Endothelial cell of umbilical vein (primary cell): ENCODE measurements at regions not wholly inside any gene's neighbourhood (a gene's known extent, or its start where the extent isn't known, plus 50 kb on each side); places are given as distances from the start of the nearest gene placed in this dataset.

Source experiments
- BruUV-seq: library from RNA; stranded (reverse); fragments of 400-500 nt; replicated peaks from 2 replicates; lab custom pipeline; 2021; lab: Mats Ljungman, UMichigan
- CTCF ChIA-PET: fragments of 300-600, 350-600 bp; sonication (Branson Sonifier 250); formaldehyde crosslinking; loops from one replicate; lab custom pipeline; 2021; ENCODE audit warnings: antibody characterized with exemption, inconsistent platforms; lab: Charles Lee
- POLR2A ChIA-PET: fragments of 300-600, 350-600 bp; sonication (Branson Sonifier 250); formaldehyde crosslinking; loops from one replicate; lab custom pipeline; 2021; ENCODE audit warnings: antibody characterized with exemption, inconsistent platforms; lab: Charles Lee
- DNase-seq: peaks from one replicate; pipeline ENCODE4 v3.0.0-alpha.2; 2011; ENCODE audit warnings: low read depth, low spot score
- FAIRE-seq: peaks from 2 replicates; lab custom pipeline; 2011; peaks lifted over from hg19 to GRCh38; lab: Jason Lieb, UNC
- H2AFZ ChIP-seq: 2 replicates; pipeline ENCODE4 v1.6.0; 2012; ENCODE audit warnings: low read depth, low read length, control low read depth, inconsistent platforms
- H3K27ac ChIP-seq: 2 replicates; pipeline ENCODE4 v1.5.1; 2011; ENCODE audit warnings: low read depth, mild to moderate bottlenecking, control low read depth, low read length, moderate library complexity; ENCODE audit not compliant: insufficient read depth
- H3K27me3 ChIP-seq, 2 experiments: 2 replicates each; pipeline versions ENCODE4 v1.6.0 to v1.6.1; 2011; ENCODE audit warnings: low read length in 2 of 2, mixed read lengths in 1 of 2; ENCODE audit not compliant: control insufficient read depth in 2 of 2, insufficient read depth in 2 of 2
- H3K36me3 ChIP-seq, 2 experiments: 2 replicates in 1 of 2; 3 replicates in 1 of 2; pipeline ENCODE4 v1.5.1; 2011; ENCODE audit warnings: low read length in 2 of 2, mild to moderate bottlenecking in 1 of 2, moderate library complexity in 1 of 2; ENCODE audit not compliant: control insufficient read depth in 2 of 2, insufficient read depth in 2 of 2; ENCODE audit errors: extremely low read depth in 1 of 2
- H3K4me1 ChIP-seq: 3 replicates; pipeline ENCODE4 v1.5.1; 2011; ENCODE audit warnings: mild to moderate bottlenecking, low read length; ENCODE audit not compliant: control insufficient read depth, insufficient read depth; ENCODE audit errors: extremely low read depth
- H3K4me2 ChIP-seq: 2 replicates; pipeline ENCODE4 v1.6.1; 2011; ENCODE audit warnings: low read length, control low read depth, mixed read lengths; ENCODE audit not compliant: insufficient read depth
- H3K4me3 ChIP-seq, 3 experiments: fragments of 200-600 bp in 1 of 3; sonication (generic), shearing (Covaris generic) in 1 of 3; replicated peaks in 1 of 3; 2 replicates each; pipeline ENCODE4 v1.5.1; 2011 to 2016; ENCODE audit warnings: control low read depth in 3 of 3, low read length in 3 of 3, mild to moderate bottlenecking in 2 of 3, inconsistent platforms in 1 of 3, low read depth in 1 of 3, moderate library complexity in 1 of 3; ENCODE audit not compliant: insufficient read depth in 1 of 3
- H3K79me2 ChIP-seq: 2 replicates; pipeline ENCODE4 v1.6.0; 2012; ENCODE audit warnings: low read length, inconsistent platforms; ENCODE audit not compliant: control insufficient read depth, insufficient read depth
- H3K9ac ChIP-seq: replicated peaks from 2 replicates; pipeline ENCODE3; 2011; ENCODE audit warnings: low read length, control low read depth; ENCODE audit not compliant: insufficient read depth; ENCODE audit errors: extremely low read depth
- H3K9me1 ChIP-seq: replicated peaks from 3 replicates; pipeline ENCODE4 v1.6.0; 2011; ENCODE audit warnings: mild to moderate bottlenecking, low read length; ENCODE audit not compliant: control insufficient read depth, insufficient read depth; ENCODE audit errors: extremely low read depth
- H3K9me3 ChIP-seq: replicated peaks from 2 replicates; pipeline ENCODE4 v1.5.1; 2012; ENCODE audit warnings: low read length, inconsistent platforms; ENCODE audit not compliant: control insufficient read depth, insufficient read depth
- H4K20me1 ChIP-seq: replicated peaks from 2 replicates; pipeline ENCODE3; 2011; ENCODE audit warnings: mild to moderate bottlenecking, low read length; ENCODE audit not compliant: control insufficient read depth, insufficient read depth; ENCODE audit errors: extremely low read depth
- EZH2 ChIP-seq: IDR thresholded peaks from 2 replicates; pipeline ENCODE4 v1.6.1; 2012; ENCODE audit warnings: borderline replicate concordance, low read depth, mild to moderate bottlenecking, moderate library complexity, low read length, inconsistent platforms; ENCODE audit not compliant: severe bottlenecking
- FOS ChIP-seq: IDR thresholded peaks from 2 replicates; pipeline ENCODE4 v1.6.1; 2011; ENCODE audit warnings: mild to moderate bottlenecking, low read length, moderate library complexity, borderline replicate concordance; ENCODE audit not compliant: insufficient read depth
- GATA2 ChIP-seq: IDR thresholded peaks from 2 replicates; pipeline ENCODE4 v1.7.0; 2011; ENCODE audit warnings: low read depth, mild to moderate bottlenecking, moderate library complexity, mixed read lengths, low read length; ENCODE audit not compliant: insufficient read length, insufficient read depth
- JUN ChIP-seq: IDR thresholded peaks from 2 replicates; pipeline ENCODE4 v1.6.1; 2011; ENCODE audit warnings: borderline replicate concordance, low read depth; ENCODE audit not compliant: insufficient read length, insufficient read depth
- MAX ChIP-seq: IDR thresholded peaks from 2 replicates; pipeline ENCODE4 v1.6.1; 2011; ENCODE audit not compliant: insufficient read depth, insufficient read length
- MYC ChIP-seq: IDR thresholded peaks from one replicate; pipeline ENCODE4 v1.6.1; 2011; ENCODE audit warnings: mild to moderate bottlenecking, low read depth, low read length
- POLR2A ChIP-seq: IDR thresholded peaks from 2 replicates; pipeline ENCODE4 v1.6.1; 2012; ENCODE audit warnings: low read depth, mild to moderate bottlenecking, control low read depth, low read length
- POLR2AphosphoS5 ChIP-seq: IDR thresholded peaks from 2 replicates; pipeline ENCODE4 v1.6.1; 2012; ENCODE audit warnings: low read depth, mild to moderate bottlenecking, control low read depth, low read length, moderate library complexity; ENCODE audit not compliant: insufficient read depth
- dilution Hi-C: fragments of 300-500 bp; cut with MboI; formaldehyde crosslinking; loops from one replicate; pipeline ENCODE4 v1.15.0; 2019; ENCODE audit warnings: low sequenced_read_pairs; ENCODE audit not compliant: extremely low pct_ligation_motif_present
- intact Hi-C: fragments of 100-400 bp; cut with micrococcal nuclease; formaldehyde crosslinking; loops from one replicate; pipeline ENCODE4 v1.10.0; 2022
- TF ChIP-seq, protein P1 (sequence below), 2 donors: IDR thresholded peaks; 1 replicate in 1 of 2; 2 replicates in 1 of 2; pipeline ENCODE4 v1.5.1; 2011; ENCODE audit warnings: low read length in 2 of 2, mild to moderate bottlenecking in 2 of 2, moderate library complexity in 2 of 2, control low read depth in 1 of 2, inconsistent platforms in 1 of 2, low read depth in 1 of 2; ENCODE audit not compliant: insufficient read depth in 1 of 2; ENCODE audit errors: extremely low read depth in 1 of 2

DNA sequence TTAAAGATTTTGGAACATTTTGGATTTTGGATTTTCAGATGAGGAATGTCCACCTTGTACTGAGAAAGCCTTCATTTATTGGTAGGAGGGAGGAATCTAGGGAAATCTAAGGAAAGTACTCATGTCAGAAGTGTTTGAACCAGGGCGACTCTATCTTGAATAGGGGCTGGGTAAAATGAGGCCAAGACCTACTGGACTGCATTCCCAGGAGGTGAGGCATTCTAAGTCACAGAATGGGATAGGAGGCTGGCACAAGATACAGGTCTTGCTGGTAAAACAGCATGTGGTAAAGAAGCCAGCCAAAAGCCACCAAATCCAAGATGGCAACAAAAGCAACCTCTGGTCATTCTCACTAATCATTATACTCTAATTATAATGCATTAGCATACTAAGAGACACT is 118.9 kb downstream of the MXRA5 start:
- no peak for TF ChIP-seq MAX
- Histone ChIP-seq H3K27me3 (no peaks in the 10 kb centered on the region), H3K27ac (no peak overlapping the region), H3K4me3 (no peak overlapping the region), H3K9ac (no peak overlapping the region), H3K36me3 (no peaks in the 10 kb centered on the region), H3K4me1 (no peaks in the 10 kb centered on the region), H4K20me1 (no peaks in the 10 kb centered on the region), H3K9me3 (no peaks in the 10 kb centered on the region), H3K4me2 (no peak overlapping the region), H3K79me2 (no peaks in the 10 kb centered on the region), H2AFZ (no peak overlapping the region), H3K9me1 (no peaks in the 10 kb centered on the region)
- intact Hi-C loops (no loop called here), dilution Hi-C loops (no loop called here)
- DNase-seq = no peak
- POLR2A ChIA-PET = no interaction called here
- no peak for FAIRE-seq
- BruUV-seq = no TSS peak
- CTCF ChIA-PET = no interaction called here

- H3K79me2 ChIP-seq = no peaks in the 10 kb centered on the region
Observed at GRCh38 chrX:3226087-3226486, 120.4 kb downstream of the MXRA5 start.

More at GRCh38 chrX:3226087-3226486, 120.4 kb downstream of the MXRA5 start:
- H3K9me1 ChIP-seq = no peaks in the 10 kb centered on the region
- H3K9ac ChIP-seq = no peak overlapping the region
- TF ChIP-seq POLR2AphosphoS5 (no peak), JUN (no peak), GATA2 (no peak), POLR2A (no peak), EZH2 (no peak), FOS (no peak), MAX (no peak), MYC (no peak)
- TF ChIP-seq, protein P1, sequence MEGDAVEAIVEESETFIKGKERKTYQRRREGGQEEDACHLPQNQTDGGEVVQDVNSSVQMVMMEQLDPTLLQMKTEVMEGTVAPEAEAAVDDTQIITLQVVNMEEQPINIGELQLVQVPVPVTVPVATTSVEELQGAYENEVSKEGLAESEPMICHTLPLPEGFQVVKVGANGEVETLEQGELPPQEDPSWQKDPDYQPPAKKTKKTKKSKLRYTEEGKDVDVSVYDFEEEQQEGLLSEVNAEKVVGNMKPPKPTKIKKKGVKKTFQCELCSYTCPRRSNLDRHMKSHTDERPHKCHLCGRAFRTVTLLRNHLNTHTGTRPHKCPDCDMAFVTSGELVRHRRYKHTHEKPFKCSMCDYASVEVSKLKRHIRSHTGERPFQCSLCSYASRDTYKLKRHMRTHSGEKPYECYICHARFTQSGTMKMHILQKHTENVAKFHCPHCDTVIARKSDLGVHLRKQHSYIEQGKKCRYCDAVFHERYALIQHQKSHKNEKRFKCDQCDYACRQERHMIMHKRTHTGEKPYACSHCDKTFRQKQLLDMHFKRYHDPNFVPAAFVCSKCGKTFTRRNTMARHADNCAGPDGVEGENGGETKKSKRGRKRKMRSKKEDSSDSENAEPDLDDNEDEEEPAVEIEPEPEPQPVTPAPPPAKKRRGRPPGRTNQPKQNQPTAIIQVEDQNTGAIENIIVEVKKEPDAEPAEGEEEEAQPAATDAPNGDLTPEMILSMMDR (IDR thresholded peaks at IDR 0.05; ENCODE audit: extremely low read depth in 1 of 2, insufficient read depth in 1 of 2, low read depth in 1 of 2, low read length in 2 of 2) = no peak
- no peaks in the 10 kb centered on the region for H3K36me3 ChIP-seq
- H3K9me3 ChIP-seq = no peaks in the 10 kb centered on the region
- H3K4me2 ChIP-seq = no peak overlapping the region
- H3K27ac ChIP-seq = no peak overlapping the region
- FAIRE-seq = no peak
- intact Hi-C loops (no loop called here), dilution Hi-C loops (no loop called here)
- no peaks in the 10 kb centered on the region for H4K20me1 ChIP-seq
- no peak overlapping the region for H2AFZ ChIP-seq
- POLR2A ChIA-PET = no interaction called here
- DNase-seq = no peak
- no peaks in the 10 kb centered on the region for H3K4me1 ChIP-seq
- no peaks in the 10 kb centered on the region for H3K27me3 ChIP-seq
- no peak overlapping the region for H3K4me3 ChIP-seq
- CTCF ChIA-PET = no interaction called here
- BruUV-seq = no TSS peak
